ENCODE measurements at regions not wholly inside any gene's neighbourhood (a gene's known extent, or its start where the extent isn't known, plus 50 kb on each side); places are given as distances from the start of the nearest gene placed in this dataset.

DNA sequence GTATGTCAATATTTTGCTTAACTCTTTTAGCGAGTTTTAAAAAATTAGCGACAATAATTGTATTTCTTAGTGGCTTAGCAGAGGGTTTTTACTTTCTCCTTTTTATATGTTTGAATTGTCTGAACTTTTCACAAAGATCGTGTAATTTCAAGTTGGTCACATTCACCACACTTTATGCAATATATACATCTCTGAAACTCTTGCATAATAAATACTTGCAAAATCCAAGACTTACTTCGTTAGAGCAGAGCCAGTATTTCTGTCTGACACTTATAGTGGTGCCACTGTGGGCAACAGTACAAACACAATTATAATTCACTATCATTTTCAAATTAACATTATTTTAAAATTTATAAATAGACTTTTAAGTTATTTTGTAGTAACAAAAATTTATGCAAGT, 62.0 kb downstream of the SUCNR1 start:
- no peaks in the 10 kb centered on the region for H3K36me3 Mint-ChIP-seq

DNA sequence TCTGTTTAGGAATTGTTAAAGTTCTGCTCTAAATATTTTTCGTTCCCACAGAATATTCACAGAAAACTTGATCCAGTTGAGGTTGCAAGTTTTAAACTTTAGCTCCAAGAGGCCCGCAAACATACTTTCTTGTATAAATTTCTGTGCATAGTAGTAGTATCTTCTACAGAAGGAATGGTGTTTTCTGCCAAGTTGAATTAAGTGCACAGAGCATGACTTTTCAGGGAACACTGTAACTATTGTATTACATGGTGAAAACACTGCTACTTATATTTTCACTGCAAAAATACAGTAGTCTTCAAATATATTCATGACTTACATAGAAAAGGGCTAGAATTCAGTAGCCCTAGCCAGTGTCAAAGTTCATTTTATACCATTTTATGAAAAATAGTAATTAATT, 67.0 kb downstream of the SUCNR1 start:
- Mint-ChIP-seq H3K4me3 (no peak overlapping the region), H3K36me3 (no peaks in the 10 kb centered on the region), H3K27me3 (no peaks in the 10 kb centered on the region), H3K4me1 (no peaks in the 10 kb centered on the region), H3K27ac (no peak overlapping the region), H3K9me3 (no peaks in the 10 kb centered on the region)
- no peak for DNase-seq

More for the DNA sequence above, 62.0 kb downstream of the SUCNR1 start:
- H3K9me3 Mint-ChIP-seq, result no peaks in the 10 kb centered on the region
- DNase-seq, result no peak
- no peaks in the 10 kb centered on the region for H3K27me3 Mint-ChIP-seq
- no peak overlapping the region for H3K27ac Mint-ChIP-seq
- H3K4me3 Mint-ChIP-seq, result no peak overlapping the region
- H3K4me1 Mint-ChIP-seq, result no peaks in the 10 kb centered on the region

GRCh38 chr3:151943539-151943938, 70.1 kb downstream of the SUCNR1 start:
- Mint-ChIP-seq H3K27ac (no peak overlapping the region), H3K4me3 (no peak overlapping the region), H3K4me1 (no peaks in the 10 kb centered on the region), H3K27me3 (peaks cover 4% of the 10 kb centered on the region), H3K9me3 (peaks cover 2% of the 10 kb centered on the region), H3K36me3 (no peaks in the 10 kb centered on the region)
- DNase-seq, result no peak

GRCh38 chr3:151944356-151944755, 70.9 kb downstream of the SUCNR1 start:
- H3K36me3 Mint-ChIP-seq, result no peaks in the 10 kb centered on the region
- peaks cover 2% of the 10 kb centered on the region for H3K9me3 Mint-ChIP-seq
- no peak overlapping the region for H3K27ac Mint-ChIP-seq
- H3K27me3 Mint-ChIP-seq, result peaks cover 4% of the 10 kb centered on the region
- H3K4me3 Mint-ChIP-seq, result no peak overlapping the region
- H3K4me1 Mint-ChIP-seq, result no peaks in the 10 kb centered on the region
- DNase-seq, result no peak

- H3K4me3 Mint-ChIP-seq, result no peak overlapping the region
- DNase-seq, result no peak
- H3K36me3 Mint-ChIP-seq, result no peaks in the 10 kb centered on the region
- peaks cover 8% of the 10 kb centered on the region for H3K27me3 Mint-ChIP-seq
- H3K27ac Mint-ChIP-seq, result no peak overlapping the region
- no peaks in the 10 kb centered on the region for H3K4me1 Mint-ChIP-seq
- peaks cover 2% of the 10 kb centered on the region for H3K9me3 Mint-ChIP-seq
These were observed 73.2 kb downstream of the SUCNR1 start for GRCh38 chr3:151946606-151947005.

GRCh38 chr3:151949706-151950105, 76.3 kb downstream of the SUCNR1 start:
- H3K36me3 Mint-ChIP-seq, result no peaks in the 10 kb centered on the region
- H3K27me3 Mint-ChIP-seq, result peaks cover 14% of the 10 kb centered on the region
- no peak for DNase-seq
- H3K9me3 Mint-ChIP-seq, result peaks cover 2% of the 10 kb centered on the region
- H3K4me3 Mint-ChIP-seq, result no peak overlapping the region
- no peaks in the 10 kb centered on the region for H3K4me1 Mint-ChIP-seq
- H3K27ac Mint-ChIP-seq, result no peak overlapping the region

- no peaks in the 10 kb centered on the region for H3K36me3 Mint-ChIP-seq
- no peak overlapping the region for H3K4me3 Mint-ChIP-seq
- peaks cover 10% of the 10 kb centered on the region for H3K27me3 Mint-ChIP-seq
- H3K27ac Mint-ChIP-seq, result no peak overlapping the region
- no peaks in the 10 kb centered on the region for H3K9me3 Mint-ChIP-seq
- H3K4me1 Mint-ChIP-seq, result no peaks in the 10 kb centered on the region
- DNase-seq, result no peak
These were observed 81.9 kb downstream of the SUCNR1 start for GRCh38 chr3:151955356-151955755.

- H3K4me1 Mint-ChIP-seq, result no peaks in the 10 kb centered on the region
- no peak overlapping the region for H3K4me3 Mint-ChIP-seq
- H3K27me3 Mint-ChIP-seq, result no peaks in the 10 kb centered on the region
- no peaks in the 10 kb centered on the region for H3K36me3 Mint-ChIP-seq
- H3K9me3 Mint-ChIP-seq, result no peaks in the 10 kb centered on the region
- no peak for DNase-seq
- no peak overlapping the region for H3K27ac Mint-ChIP-seq
These were observed 87.6 kb downstream of the SUCNR1 start for GRCh38 chr3:151960961-151961580.

GRCh38 chr3:151962352-151962751, 88.9 kb downstream of the SUCNR1 start:
- no peak overlapping the region for H3K4me3 Mint-ChIP-seq
- H3K27ac Mint-ChIP-seq, result no peak overlapping the region
- DNase-seq, result no peak
- no peaks in the 10 kb centered on the region for H3K9me3 Mint-ChIP-seq
- no peaks in the 10 kb centered on the region for H3K4me1 Mint-ChIP-seq
- no peaks in the 10 kb centered on the region for H3K36me3 Mint-ChIP-seq
- no peaks in the 10 kb centered on the region for H3K27me3 Mint-ChIP-seq

- Mint-ChIP-seq H3K36me3 (no peaks in the 10 kb centered on the region), H3K4me1 (no peaks in the 10 kb centered on the region), H3K4me3 (no peak overlapping the region), H3K9me3 (no peaks in the 10 kb centered on the region), H3K27me3 (no peaks in the 10 kb centered on the region), H3K27ac (no peak overlapping the region)
- no peak for DNase-seq
These were observed 89.5 kb downstream of the SUCNR1 start for GRCh38 chr3:151962912-151963311.

- Mint-ChIP-seq H3K27ac (no peak overlapping the region), H3K4me1 (no peaks in the 10 kb centered on the region), H3K4me3 (no peak overlapping the region), H3K36me3 (no peaks in the 10 kb centered on the region), H3K9me3 (no peaks in the 10 kb centered on the region), H3K27me3 (no peaks in the 10 kb centered on the region)
- no peak for DNase-seq
These were observed 91.3 kb downstream of the SUCNR1 start for GRCh38 chr3:151964743-151965142.

- Mint-ChIP-seq H3K36me3 (no peaks in the 10 kb centered on the region), H3K9me3 (no peaks in the 10 kb centered on the region)
- no peak for DNase-seq
These were observed 95.7 kb downstream of the SUCNR1 start for GRCh38 chr3:151969026-151969642.

GRCh38 chr3:151971814-151972579, 98.6 kb downstream of the SUCNR1 start:
- no peak overlapping the region for H3K4me3 Mint-ChIP-seq
- no peak overlapping the region for H3K27ac Mint-ChIP-seq
- H3K36me3 Mint-ChIP-seq, result no peaks in the 10 kb centered on the region
- no peaks in the 10 kb centered on the region for H3K27me3 Mint-ChIP-seq
- no peak for DNase-seq
- no peaks in the 10 kb centered on the region for H3K9me3 Mint-ChIP-seq
- H3K4me1 Mint-ChIP-seq, result peaks cover 3% of the 10 kb centered on the region

More at GRCh38 chr3:151969026-151969642, 95.7 kb downstream of the SUCNR1 start:
- H3K4me3 Mint-ChIP-seq, result no peak overlapping the region
- no peaks in the 10 kb centered on the region for H3K4me1 Mint-ChIP-seq
- no peak overlapping the region for H3K27ac Mint-ChIP-seq
- no peaks in the 10 kb centered on the region for H3K27me3 Mint-ChIP-seq

DNA sequence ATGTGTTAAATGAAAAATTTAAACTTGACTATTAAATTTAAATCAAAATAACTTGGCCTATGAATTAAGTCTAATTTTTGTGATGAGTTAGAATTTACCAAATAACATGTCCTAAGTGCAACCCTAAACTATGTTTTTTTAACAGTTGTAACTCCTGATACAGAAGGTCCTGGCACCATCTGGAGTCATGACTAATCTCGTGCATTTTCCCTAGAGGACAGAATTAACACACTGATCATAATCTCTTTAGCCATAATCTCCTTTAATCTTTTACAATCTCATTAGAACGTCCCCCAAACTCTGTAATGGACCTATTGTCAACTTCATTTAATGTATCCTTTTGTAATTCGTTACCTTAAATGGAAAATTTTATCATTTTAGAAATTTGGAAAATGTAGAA, 100.6 kb downstream of the SUCNR1 start:
- Mint-ChIP-seq H3K27me3 (no peaks in the 10 kb centered on the region), H3K9me3 (peaks cover 4% of the 10 kb centered on the region), H3K4me1 (peaks cover 3% of the 10 kb centered on the region), H3K36me3 (no peaks in the 10 kb centered on the region), H3K27ac (no peak overlapping the region), H3K4me3 (no peak overlapping the region)
- DNase-seq, result no peak

DNA sequence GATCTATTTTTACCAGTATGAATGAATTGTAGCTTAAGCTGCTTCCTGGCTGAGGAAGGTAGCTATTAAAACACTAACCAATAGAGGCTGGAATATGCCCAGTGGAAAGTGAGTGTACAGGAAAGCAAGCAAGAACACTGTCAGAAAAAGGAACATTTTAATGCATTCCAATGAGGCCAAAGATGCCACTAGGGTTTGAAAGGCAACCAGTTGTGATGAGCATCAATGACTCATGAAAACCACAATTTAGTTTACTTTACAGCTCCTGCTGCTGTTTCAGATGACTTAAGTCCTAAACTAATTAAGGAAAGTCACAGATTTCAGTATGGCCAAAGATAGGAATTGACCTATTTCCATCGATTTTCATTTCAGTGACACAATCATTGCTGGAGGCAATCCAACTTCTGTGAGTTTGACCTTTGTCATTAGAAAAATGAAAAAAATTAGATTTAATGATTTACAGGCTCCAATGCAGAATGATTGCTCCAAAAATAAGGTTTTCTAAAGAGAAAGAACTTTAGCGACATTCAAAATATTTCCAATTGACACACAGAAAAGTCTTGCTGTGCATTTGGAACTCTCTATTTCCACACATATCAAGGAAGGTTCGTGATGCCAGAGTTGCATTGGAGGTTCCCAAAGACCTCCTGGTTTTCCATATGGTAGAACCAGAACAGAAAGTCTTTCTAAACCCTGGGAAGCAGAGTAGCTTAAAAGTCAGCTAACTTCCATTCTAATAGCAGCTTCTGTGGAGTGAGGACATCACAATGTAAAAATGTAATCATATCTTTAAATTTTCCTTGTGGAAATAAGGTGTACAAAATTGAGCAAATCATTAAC, 103.0 kb downstream of the SUCNR1 start:
- H3K27ac Mint-ChIP-seq, result no peak overlapping the region
- no peak for DNase-seq
- no peak overlapping the region for H3K4me3 Mint-ChIP-seq
- peaks cover 3% of the 10 kb centered on the region for H3K4me1 Mint-ChIP-seq
- H3K9me3 Mint-ChIP-seq, result peaks cover 4% of the 10 kb centered on the region
- H3K36me3 Mint-ChIP-seq, result no peaks in the 10 kb centered on the region
- H3K27me3 Mint-ChIP-seq, result no peaks in the 10 kb centered on the region

Data from activated naive CD8-positive, alpha-beta T cell treated with anti-CD3 and anti-CD28 coated beads for 36 hours (primary cell).